ENCODE measurements at regions not wholly inside any gene's neighbourhood (a gene's known extent, or its start where the extent isn't known, plus 50 kb on each side); places are given as distances from the start of the nearest gene placed in this dataset.
A peak's percentile ranks its signal among the peaks of the same experiment; 100 is the strongest.

GRCh38 chr11:28849053-28849452, 740.9 kb downstream of the METTL15 start:
- no peak for DNase-seq (ENCODE audit: low spot score)
- peaks cover 4% of the 10 kb centered on the region for H3K4me1 Mint-ChIP-seq (ENCODE audit: low read depth)
- H3K27ac Mint-ChIP-seq (ENCODE audit: unreplicated experiment): no peak overlapping the region
- H3K36me3 Mint-ChIP-seq (ENCODE audit: low read depth): peaks cover 9% of the 10 kb centered on the region
- peaks cover 12% of the 10 kb centered on the region for H3K9me3 Mint-ChIP-seq (ENCODE audit: low read depth)
- no peak overlapping the region for H3K4me3 Mint-ChIP-seq (ENCODE audit: unreplicated experiment)
- TF ChIP-seq CTCF (IDR thresholded peaks at IDR 0.05): no peak
- H3K27me3 Mint-ChIP-seq (ENCODE audit: low read depth): no peaks in the 10 kb centered on the region

GRCh38 chr11:28842716-28843115, 734.5 kb downstream of the METTL15 start:
- no peak for TF ChIP-seq CTCF (IDR thresholded peaks at IDR 0.05)
- H3K27ac Mint-ChIP-seq (ENCODE audit: unreplicated experiment): no peak overlapping the region
- no peak for DNase-seq (ENCODE audit: low spot score)
- no peaks in the 10 kb centered on the region for H3K27me3 Mint-ChIP-seq (ENCODE audit: low read depth)
- peaks cover 10% of the 10 kb centered on the region for H3K4me1 Mint-ChIP-seq (ENCODE audit: low read depth)
- H3K9me3 Mint-ChIP-seq (ENCODE audit: low read depth): no peaks in the 10 kb centered on the region
- no peaks in the 10 kb centered on the region for H3K36me3 Mint-ChIP-seq (ENCODE audit: low read depth)
- no peak overlapping the region for H3K4me3 Mint-ChIP-seq (ENCODE audit: unreplicated experiment)

- H3K4me1 Mint-ChIP-seq (ENCODE audit: low read depth): peaks cover 47% of the 10 kb centered on the region
- TF ChIP-seq CTCF (IDR thresholded peaks at IDR 0.05): no peak
- H3K9me3 Mint-ChIP-seq (ENCODE audit: low read depth): peaks cover 5% of the 10 kb centered on the region
- DNase-seq (ENCODE audit: low spot score): no peak
- no peaks in the 10 kb centered on the region for H3K36me3 Mint-ChIP-seq (ENCODE audit: low read depth)
- H3K27me3 Mint-ChIP-seq (ENCODE audit: low read depth): no peaks in the 10 kb centered on the region
- no peak overlapping the region for H3K27ac Mint-ChIP-seq (ENCODE audit: unreplicated experiment)
- no peak overlapping the region for H3K4me3 Mint-ChIP-seq (ENCODE audit: unreplicated experiment)
Observed at GRCh38 chr11:28838741-28839140, 730.6 kb downstream of the METTL15 start.

GRCh38 chr11:28837599-28837998, 729.4 kb downstream of the METTL15 start:
- Mint-ChIP-seq H3K4me3 (ENCODE audit: unreplicated experiment) (no peak overlapping the region), H3K27ac (ENCODE audit: unreplicated experiment) (no peak overlapping the region), H3K9me3 (ENCODE audit: low read depth) (peaks cover 6% of the 10 kb centered on the region), H3K36me3 (ENCODE audit: low read depth) (no peaks in the 10 kb centered on the region), H3K27me3 (ENCODE audit: low read depth) (no peaks in the 10 kb centered on the region), H3K4me1 (ENCODE audit: low read depth) (peaks cover 56% of the 10 kb centered on the region)
- TF ChIP-seq CTCF (IDR thresholded peaks at IDR 0.05): no peak
- DNase-seq (ENCODE audit: low spot score): no peak

GRCh38 chr11:28836285-28837081, 728.3 kb downstream of the METTL15 start:
- no peak for DNase-seq (ENCODE audit: low spot score)
- H3K27me3 Mint-ChIP-seq (ENCODE audit: low read depth): no peaks in the 10 kb centered on the region
- no peak for TF ChIP-seq CTCF (IDR thresholded peaks at IDR 0.05)
- H3K36me3 Mint-ChIP-seq (ENCODE audit: low read depth): no peaks in the 10 kb centered on the region
- H3K27ac Mint-ChIP-seq (ENCODE audit: unreplicated experiment): peak overlapping the region; percentile 86
- peak overlapping the region; percentile 20 for H3K4me3 Mint-ChIP-seq (ENCODE audit: unreplicated experiment)
- H3K9me3 Mint-ChIP-seq (ENCODE audit: low read depth): peaks cover 8% of the 10 kb centered on the region
- H3K4me1 Mint-ChIP-seq (ENCODE audit: low read depth): peaks cover 59% of the 10 kb centered on the region

Data from chondrocyte (in vitro differentiated cells).